IPS-18a (cell line): ENCODE measurements at regions not wholly inside any gene's neighbourhood (a gene's known extent, or its start where the extent isn't known, plus 50 kb on each side); places are given as distances from the start of the nearest gene placed in this dataset.

Source experiments
- H3K27ac ChIP-seq: one replicate; pipeline ENCODE4 v1.5.1; 2013; ENCODE audit warnings: low read length
- H3K27me3 ChIP-seq: one replicate; pipeline ENCODE4 v1.6.1; 2013; ENCODE audit warnings: mild to moderate bottlenecking, low read length; ENCODE audit not compliant: control insufficient read depth, insufficient read depth
- H3K36me3 ChIP-seq: one replicate; pipeline ENCODE4 v1.6.1; 2013; ENCODE audit warnings: low read depth, low read length; ENCODE audit not compliant: control insufficient read depth
- H3K4me1 ChIP-seq: one replicate; pipeline ENCODE4 v1.6.1; 2013; ENCODE audit warnings: low read depth, low read length; ENCODE audit not compliant: control insufficient read depth
- H3K4me3 ChIP-seq: one replicate; pipeline ENCODE4 v1.5.1; 2013; ENCODE audit warnings: low read length
- H3K9ac ChIP-seq: one replicate; pipeline ENCODE4 v1.6.1; 2013; ENCODE audit warnings: mild to moderate bottlenecking, low read length, moderate library complexity
- H3K9me3 ChIP-seq: one replicate; pipeline ENCODE4 v1.6.1; 2013; ENCODE audit warnings: low read depth, low read length; ENCODE audit not compliant: control insufficient read depth

- no peaks in the 10 kb centered on the region for H3K4me1 ChIP-seq
- H3K4me3 ChIP-seq, result no peak overlapping the region
- H3K27ac ChIP-seq, result no peak overlapping the region
- no peaks in the 10 kb centered on the region for H3K36me3 ChIP-seq
- H3K9me3 ChIP-seq, result no peaks in the 10 kb centered on the region
- H3K27me3 ChIP-seq, result no peaks in the 10 kb centered on the region
- H3K9ac ChIP-seq, result no peak overlapping the region
These were observed 506.2 kb upstream of the ZWINT start for GRCh38 chr10:56867236-56867635.

GRCh38 chr10:56856569-56856968 lies 495.5 kb upstream of the ZWINT start:
- H3K36me3 ChIP-seq, result no peaks in the 10 kb centered on the region
- no peaks in the 10 kb centered on the region for H3K9me3 ChIP-seq
- H3K4me1 ChIP-seq, result no peaks in the 10 kb centered on the region
- H3K27ac ChIP-seq, result no peak overlapping the region
- no peak overlapping the region for H3K4me3 ChIP-seq
- H3K27me3 ChIP-seq, result no peaks in the 10 kb centered on the region
- H3K9ac ChIP-seq, result no peak overlapping the region

DNA sequence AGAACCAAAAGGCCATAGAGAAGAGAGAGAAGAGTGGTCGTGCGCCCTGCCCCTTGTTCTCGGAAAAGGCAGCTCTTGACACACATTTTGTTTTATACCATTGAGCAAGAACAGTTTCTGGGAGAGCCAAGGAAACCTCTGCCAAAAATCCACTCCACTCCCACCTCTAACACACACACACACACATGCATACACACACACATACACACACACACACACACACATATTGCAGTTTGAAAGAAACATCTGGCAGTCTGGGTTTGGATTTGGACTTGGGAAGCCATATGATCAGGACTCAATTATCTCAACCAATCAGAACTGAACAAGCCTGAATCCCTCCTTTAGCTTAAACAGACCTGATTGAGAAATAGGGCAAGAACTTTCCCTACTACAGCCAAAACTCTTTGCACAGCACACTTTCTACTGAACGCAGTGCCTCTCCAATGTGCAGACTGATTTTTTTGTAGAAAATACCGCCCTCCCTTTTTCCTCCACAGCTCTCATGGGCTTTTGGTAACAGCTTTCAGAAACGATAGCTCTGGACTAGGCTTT lies 484.0 kb upstream of the ZWINT start:
- H3K9ac ChIP-seq, result no peak overlapping the region
- no peak overlapping the region for H3K27ac ChIP-seq
- H3K9me3 ChIP-seq, result no peaks in the 10 kb centered on the region
- H3K4me3 ChIP-seq, result no peak overlapping the region
- no peaks in the 10 kb centered on the region for H3K4me1 ChIP-seq
- H3K36me3 ChIP-seq, result no peaks in the 10 kb centered on the region
- H3K27me3 ChIP-seq, result no peaks in the 10 kb centered on the region

DNA sequence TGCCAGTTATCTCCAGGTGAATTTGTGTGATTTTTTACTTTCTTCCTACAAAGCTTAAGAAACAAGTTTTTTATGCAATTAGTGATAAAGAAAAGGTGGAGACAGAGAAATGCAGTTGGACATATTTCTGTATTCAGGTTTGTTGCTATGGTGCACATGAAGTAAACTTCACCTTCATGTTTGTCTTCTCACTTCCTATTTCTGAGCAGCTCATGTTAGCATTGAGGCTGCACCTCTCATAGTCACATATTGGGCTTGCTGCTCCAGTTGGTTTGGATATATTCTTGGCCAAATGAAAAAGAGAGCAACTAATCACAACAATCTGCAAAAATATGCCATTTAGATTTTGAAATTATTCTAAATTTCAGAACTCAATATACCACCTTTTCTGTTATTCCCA lies 475.6 kb upstream of the ZWINT start:
- Histone ChIP-seq H3K27ac (no peak overlapping the region), H3K4me1 (no peaks in the 10 kb centered on the region), H3K9ac (no peak overlapping the region), H3K27me3 (no peaks in the 10 kb centered on the region), H3K36me3 (no peaks in the 10 kb centered on the region), H3K9me3 (no peaks in the 10 kb centered on the region), H3K4me3 (no peak overlapping the region)

DNA sequence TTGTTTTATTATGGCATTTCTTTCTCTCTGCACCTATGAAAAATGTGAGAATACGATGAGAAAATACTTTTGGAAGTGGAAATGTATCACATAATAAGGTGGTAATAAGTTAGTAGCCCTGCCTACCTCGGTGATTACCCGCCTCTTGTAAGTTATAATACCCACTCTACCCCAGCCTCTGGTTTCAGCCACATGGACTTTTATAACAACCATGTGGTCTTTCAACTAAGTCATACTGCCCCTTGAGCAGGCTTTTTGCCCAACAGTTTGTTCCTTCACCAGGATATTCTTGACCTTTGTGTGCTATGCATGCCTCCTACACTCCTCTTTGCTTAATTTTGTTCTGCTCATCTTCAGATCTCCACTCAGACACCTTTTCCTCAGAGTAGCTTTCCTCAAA lies 470.6 kb upstream of the ZWINT start:
- Histone ChIP-seq H3K4me3 (no peak overlapping the region), H3K9ac (no peak overlapping the region), H3K9me3 (no peaks in the 10 kb centered on the region), H3K36me3 (no peaks in the 10 kb centered on the region), H3K27ac (no peak overlapping the region), H3K27me3 (no peaks in the 10 kb centered on the region), H3K4me1 (no peaks in the 10 kb centered on the region)

GRCh38 chr10:56823849-56824248 lies 462.8 kb upstream of the ZWINT start:
- Histone ChIP-seq H3K27ac (no peak overlapping the region), H3K27me3 (no peaks in the 10 kb centered on the region)

DNA sequence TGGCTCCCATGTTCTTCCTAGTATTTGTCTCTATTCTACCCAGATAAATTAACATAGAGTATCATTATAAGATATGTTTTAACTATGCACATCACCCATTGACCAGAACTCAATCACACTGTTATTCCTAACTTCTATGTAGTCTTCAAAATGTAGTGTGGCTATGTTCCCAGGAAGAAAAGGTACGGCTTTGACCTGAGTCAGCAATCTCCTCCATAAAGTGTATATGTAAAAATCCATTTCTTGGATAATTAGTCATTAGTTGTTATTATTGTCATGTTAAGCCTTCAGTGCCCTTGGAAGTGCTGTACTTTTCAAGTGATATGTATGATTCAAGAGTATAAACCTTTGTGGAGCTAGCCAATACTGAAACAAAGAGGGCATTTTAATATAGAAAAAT lies 444.0 kb upstream of the ZWINT start:
- Histone ChIP-seq H3K9ac (no peak overlapping the region), H3K36me3 (no peaks in the 10 kb centered on the region), H3K27ac (no peak overlapping the region), H3K9me3 (no peaks in the 10 kb centered on the region), H3K4me1 (no peaks in the 10 kb centered on the region), H3K27me3 (no peaks in the 10 kb centered on the region), H3K4me3 (no peak overlapping the region)

More at GRCh38 chr10:56823849-56824248, 462.8 kb upstream of the ZWINT start:
- H3K4me1 ChIP-seq, result no peaks in the 10 kb centered on the region
- H3K9ac ChIP-seq, result no peak overlapping the region
- H3K4me3 ChIP-seq, result no peak overlapping the region
- H3K9me3 ChIP-seq, result peaks cover 9% of the 10 kb centered on the region
- no peaks in the 10 kb centered on the region for H3K36me3 ChIP-seq

DNA sequence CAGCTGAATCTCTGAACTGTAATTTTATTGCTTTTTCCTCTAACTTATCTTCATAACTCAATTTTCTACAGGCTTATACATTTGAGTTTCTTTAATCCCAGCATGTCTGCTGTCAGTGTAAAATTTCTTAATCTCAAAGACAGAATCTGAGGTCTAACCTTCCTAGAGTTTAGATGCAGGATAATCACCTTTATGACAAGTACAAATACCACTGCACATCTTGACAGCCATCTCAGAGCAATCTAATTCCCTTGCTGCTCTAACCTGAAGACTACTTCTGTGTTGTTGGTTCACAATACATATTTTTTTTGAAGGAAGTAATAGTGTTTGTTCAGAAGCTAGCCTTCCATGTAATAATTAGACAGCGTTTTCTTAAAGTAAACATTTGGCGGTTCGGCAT lies 424.2 kb upstream of the ZWINT start:
- Histone ChIP-seq H3K9me3 (no peaks in the 10 kb centered on the region), H3K4me3 (no peak overlapping the region), H3K36me3 (no peaks in the 10 kb centered on the region), H3K4me1 (no peaks in the 10 kb centered on the region), H3K27ac (no peak overlapping the region), H3K27me3 (no peaks in the 10 kb centered on the region), H3K9ac (no peak overlapping the region)

DNA sequence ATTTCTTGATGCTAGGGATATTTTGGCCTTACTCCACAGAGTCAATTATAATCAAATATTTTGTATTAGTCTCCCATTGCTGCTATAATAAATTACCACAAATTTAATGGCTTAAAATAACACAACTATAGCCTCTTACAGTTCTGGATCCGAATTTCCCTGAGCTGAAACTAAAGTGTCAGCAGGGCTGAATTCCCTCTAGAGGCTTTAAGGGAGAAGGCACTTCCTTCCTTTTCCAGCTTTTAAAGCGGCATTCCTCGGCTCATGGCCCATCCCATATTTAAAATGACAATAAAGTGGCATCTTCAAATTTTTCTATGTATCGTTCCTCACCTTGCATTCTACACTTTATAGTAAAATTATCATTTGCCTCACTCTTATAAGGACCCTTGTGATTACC lies 421.4 kb upstream of the ZWINT start:
- no peak overlapping the region for H3K9ac ChIP-seq
- no peaks in the 10 kb centered on the region for H3K9me3 ChIP-seq
- H3K27me3 ChIP-seq, result no peaks in the 10 kb centered on the region
- no peaks in the 10 kb centered on the region for H3K36me3 ChIP-seq
- no peak overlapping the region for H3K4me3 ChIP-seq
- H3K4me1 ChIP-seq, result no peaks in the 10 kb centered on the region
- H3K27ac ChIP-seq, result no peak overlapping the region

DNA sequence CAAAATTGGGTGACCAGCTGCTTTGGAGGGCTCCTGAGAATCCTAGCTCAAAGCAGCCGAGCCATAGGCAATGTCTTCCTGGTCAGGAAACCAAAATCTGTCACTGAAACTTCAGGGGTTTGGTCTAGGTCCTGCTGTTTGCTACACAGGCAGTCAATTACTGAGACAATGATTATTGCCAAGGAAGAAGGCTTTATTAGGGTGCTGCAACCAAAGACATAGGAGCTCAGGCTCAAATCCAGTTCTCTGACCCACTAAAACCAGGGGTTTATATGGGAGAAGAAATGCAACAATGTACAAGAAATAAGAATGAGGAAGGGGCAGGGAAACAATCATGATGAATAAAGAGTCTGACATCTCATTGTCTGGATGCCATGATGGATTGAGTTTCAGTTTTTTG lies 410.3 kb upstream of the ZWINT start:
- Histone ChIP-seq H3K27ac (no peak overlapping the region), H3K9ac (no peak overlapping the region), H3K4me1 (no peaks in the 10 kb centered on the region), H3K27me3 (no peaks in the 10 kb centered on the region), H3K9me3 (peaks cover 23% of the 10 kb centered on the region), H3K36me3 (no peaks in the 10 kb centered on the region), H3K4me3 (no peak overlapping the region)

GRCh38 chr10:56763090-56763489 lies 402.0 kb upstream of the ZWINT start:
- Histone ChIP-seq H3K9me3 (peaks cover 21% of the 10 kb centered on the region), H3K27ac (no peak overlapping the region), H3K36me3 (no peaks in the 10 kb centered on the region), H3K4me1 (no peaks in the 10 kb centered on the region), H3K4me3 (no peak overlapping the region), H3K9ac (no peak overlapping the region), H3K27me3 (no peaks in the 10 kb centered on the region)

DNA sequence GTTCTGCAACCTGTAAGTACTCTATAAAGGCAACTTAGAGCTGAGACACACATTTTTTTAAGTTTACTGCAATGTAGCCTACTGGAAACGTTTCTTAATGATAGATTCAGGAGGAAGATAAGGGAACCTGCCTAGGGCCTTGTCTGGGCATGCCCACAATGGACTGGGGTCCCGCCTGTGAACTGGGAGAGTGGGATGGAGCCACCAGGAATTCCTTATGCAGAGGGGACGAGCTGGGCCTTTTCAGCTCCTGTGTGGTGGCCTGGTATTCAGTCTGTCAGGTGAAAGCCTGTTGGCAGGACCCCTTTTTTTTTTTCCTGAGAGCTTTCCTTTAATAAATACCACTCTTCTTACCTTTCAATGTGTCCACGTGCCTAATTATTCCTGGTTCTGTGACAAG lies 384.4 kb upstream of the ZWINT start:
- Histone ChIP-seq H3K36me3 (no peaks in the 10 kb centered on the region), H3K27ac (no peak overlapping the region), H3K9me3 (no peaks in the 10 kb centered on the region), H3K9ac (no peak overlapping the region), H3K4me1 (no peaks in the 10 kb centered on the region), H3K27me3 (no peaks in the 10 kb centered on the region), H3K4me3 (no peak overlapping the region)
